HG03342 (cell line): ENCODE measurements at regions not wholly inside any gene's neighbourhood (a gene's known extent, or its start where the extent isn't known, plus 50 kb on each side); places are given as distances from the start of the nearest gene placed in this dataset.

Experiments used
- ATAC-seq: cut with Tn5 transposase; IDR thresholded peaks from one replicate; pipeline ENCODE4 v1.9.1; 2021; ENCODE audit warnings: mild to moderate bottlenecking, moderate library complexity; ENCODE audit not compliant: unreplicated experiment

GRCh38 chr2:122519821-122520611, 764.6 kb downstream of the TSN start:
- ATAC-seq: no peak

DNA sequence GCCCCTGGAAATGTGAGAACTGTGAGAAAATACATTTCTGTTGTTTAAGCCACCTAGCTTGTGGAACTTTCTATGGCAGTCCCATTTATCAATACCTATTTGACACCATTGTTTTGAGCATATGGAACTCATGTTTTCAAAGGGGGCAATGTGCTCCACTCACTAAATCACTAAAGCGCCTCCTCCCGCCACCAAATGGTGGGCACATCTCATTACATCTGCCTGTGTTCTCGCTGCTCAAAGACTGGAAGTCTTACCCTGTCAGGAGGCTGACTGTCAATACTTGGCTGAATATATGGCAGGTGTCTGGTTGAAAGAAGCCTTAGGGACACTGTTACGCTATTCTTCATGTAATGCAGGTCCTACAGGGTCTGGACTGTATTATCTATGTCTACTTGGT, 767.7 kb downstream of the TSN start:
- ATAC-seq: no peak

DNA sequence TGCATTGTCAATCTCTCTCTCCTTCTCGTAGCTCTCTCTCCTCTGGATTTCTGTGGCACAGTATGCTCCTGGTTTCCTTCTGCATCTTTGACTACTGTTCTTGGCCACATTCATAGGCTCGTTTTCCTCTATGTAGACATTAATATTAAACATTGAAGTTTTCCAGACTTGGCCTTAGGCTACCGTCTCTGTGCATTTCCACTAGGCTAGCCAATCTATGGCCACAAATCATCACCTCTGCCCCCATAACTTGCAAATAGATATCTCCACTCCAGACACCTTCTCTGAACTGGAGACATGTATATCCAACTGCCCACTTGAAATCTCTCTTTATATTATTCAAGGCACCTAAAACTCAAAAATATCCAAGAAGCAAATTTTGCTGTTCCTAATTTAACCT, 768.5 kb downstream of the TSN start:
- ATAC-seq: no peak

DNA sequence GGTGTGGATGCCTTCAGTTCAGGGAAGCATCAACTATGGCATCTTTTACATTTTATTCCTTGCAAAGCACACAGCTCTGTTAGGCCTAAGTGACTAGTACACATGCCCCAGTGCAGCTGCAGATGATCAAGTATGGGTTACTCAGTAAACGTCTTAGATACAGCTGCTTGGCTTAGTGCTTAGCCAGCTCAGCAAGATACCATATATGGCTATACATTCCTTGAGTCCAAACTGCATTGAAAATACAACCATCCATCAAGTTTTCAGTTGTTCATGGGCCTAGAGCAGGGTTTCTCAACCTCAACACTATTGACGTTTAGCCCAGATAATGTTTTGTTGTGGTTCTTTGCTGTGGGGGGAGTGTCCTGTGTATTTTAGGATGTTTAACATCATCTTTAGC, 769.9 kb downstream of the TSN start:
- ATAC-seq: no peak

GRCh38 chr2:122528061-122528460, 772.6 kb downstream of the TSN start:
- ATAC-seq: no peak

DNA sequence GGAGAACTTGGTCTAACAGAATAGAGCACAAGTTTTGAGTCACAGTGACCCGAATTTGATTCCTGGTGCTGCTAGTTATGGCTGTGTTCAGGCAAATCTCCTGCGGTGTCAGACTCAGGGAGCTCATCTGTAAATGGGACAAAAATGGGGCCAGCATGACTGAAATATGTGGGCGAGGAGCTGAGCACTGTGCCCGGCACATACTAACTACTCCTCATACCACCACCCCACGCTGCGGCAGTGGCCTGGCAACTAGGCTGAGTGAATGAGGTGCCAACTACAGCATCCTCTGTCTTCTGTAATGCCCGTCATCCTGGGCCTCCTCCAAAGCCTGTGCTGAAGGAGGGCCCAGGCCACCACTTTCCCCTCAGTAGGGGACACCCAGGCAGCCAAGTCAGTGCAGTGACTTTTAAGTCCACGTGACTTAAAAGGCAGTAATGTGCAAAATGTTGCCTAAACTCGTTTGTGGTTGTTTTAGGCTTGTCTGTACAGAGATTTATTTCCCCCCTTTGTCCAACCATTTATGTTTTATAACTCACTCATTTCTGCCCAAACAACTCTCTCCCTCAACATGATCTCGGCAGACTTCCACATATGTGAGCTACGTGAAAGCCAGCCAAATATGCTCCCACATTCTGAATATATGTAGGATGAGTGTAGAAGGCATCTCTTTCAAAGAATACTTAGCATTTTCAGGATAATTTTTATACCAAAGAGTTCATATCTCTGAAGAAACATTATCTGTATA, 773.7 kb downstream of the TSN start:
- no peak for ATAC-seq

DNA sequence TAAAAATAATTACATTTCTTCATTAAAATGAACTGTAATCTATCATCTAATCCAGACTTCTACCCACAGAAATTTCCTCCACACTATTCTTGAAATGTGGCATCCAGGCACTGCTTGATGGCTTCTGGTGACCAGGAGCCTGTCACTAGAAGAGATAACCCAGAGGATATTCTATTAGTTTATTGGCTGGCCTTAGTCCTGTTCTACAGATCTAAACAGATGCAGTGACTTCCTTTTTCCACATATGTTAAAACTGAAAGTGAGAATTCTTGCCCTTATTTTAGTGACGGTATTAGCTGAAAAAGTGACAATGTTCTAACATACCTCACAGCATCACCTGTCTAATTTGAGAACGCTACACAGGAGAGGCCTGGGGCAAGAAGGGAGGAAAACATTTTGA, 775.4 kb downstream of the TSN start:
- no peak for ATAC-seq

GRCh38 chr2:122531290-122532071, 776.0 kb downstream of the TSN start:
- no peak for ATAC-seq

GRCh38 chr2:122532072-122532344, 776.6 kb downstream of the TSN start:
- ATAC-seq: no peak

DNA sequence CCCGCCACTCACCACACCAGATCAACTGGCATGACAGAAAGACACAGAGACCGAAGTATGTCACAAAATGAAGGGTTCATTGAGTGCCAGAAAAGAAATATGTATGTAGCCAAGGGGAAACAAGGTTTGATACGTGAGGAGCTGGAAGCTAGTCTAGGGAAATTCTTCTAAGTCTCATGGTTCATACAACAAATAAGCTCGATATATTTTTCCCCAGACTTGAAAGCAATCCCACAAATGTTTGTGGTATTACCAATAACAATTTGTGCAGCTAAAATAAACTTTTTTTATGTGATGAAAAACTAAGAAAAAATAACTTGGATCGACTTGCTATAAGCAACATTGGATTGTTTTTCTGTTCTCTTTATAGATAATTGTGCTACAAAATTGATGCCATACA, 777.0 kb downstream of the TSN start:
- ATAC-seq: no peak

- ATAC-seq: no peak
Measured at GRCh38 chr2:122535960-122536505, 780.6 kb downstream of the TSN start.

DNA sequence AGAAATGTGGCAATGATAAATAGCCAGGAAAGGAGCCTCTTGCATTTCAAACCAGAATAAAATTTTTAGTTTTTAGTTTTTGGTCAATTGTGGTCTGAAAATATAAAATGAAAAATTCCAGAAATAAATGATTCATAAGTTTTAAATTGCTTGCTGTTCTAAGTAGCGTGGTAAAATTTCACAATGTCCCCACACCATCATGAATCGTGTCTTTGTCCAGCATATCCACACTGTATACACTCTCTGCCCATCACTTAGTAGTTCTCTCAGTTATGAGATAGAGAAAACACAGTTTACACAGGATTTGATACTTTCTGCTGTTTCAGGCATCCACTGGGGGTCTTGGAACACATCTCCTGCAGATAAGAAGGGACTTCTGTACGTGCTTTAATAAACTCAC, 783.9 kb downstream of the TSN start:
- no peak for ATAC-seq

DNA sequence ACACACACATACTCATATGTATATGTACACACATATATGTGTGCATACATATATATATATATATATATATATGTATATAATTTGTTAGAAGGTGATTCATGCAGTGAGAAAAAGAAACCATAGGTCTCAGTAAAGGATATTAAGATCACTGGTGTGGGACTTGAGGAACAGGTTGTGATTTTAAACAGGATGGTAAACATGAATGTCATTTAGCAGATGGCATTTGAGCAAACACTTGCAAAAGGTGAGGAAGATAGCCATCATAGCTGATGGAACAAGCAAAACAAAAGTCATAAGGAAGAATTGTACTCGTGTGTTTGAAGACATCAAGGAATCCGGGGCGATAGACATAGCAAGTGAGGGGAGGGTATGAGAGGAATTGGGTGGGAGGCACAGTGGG, 784.5 kb downstream of the TSN start:
- no peak for ATAC-seq

- no peak for ATAC-seq
Measured at GRCh38 chr2:122542236-122542635, 786.8 kb downstream of the TSN start.

- ATAC-seq: no peak
Measured at GRCh38 chr2:122542646-122543045, 787.2 kb downstream of the TSN start.

DNA sequence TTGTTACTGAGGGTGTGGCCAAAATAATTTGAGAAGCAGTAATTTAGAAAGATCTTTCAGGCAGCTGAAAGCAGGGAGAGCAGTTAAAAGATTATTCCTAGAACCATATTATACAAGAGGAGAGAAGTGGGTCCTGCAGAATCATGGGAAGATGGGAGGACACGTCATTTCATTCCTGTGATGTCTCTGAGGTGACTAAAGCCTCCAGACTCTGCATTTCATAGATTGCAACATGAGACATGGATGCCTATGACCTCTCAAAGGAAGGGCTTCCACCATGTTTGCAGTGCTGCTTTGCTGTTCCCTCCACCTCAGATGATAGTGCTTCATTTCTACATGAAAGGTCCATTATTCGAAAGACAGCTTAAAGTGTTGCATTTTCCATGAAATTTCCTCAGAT, 788.4 kb downstream of the TSN start:
- ATAC-seq: no peak

- no peak for ATAC-seq
Measured at GRCh38 chr2:122545821-122546220, 790.4 kb downstream of the TSN start.

DNA sequence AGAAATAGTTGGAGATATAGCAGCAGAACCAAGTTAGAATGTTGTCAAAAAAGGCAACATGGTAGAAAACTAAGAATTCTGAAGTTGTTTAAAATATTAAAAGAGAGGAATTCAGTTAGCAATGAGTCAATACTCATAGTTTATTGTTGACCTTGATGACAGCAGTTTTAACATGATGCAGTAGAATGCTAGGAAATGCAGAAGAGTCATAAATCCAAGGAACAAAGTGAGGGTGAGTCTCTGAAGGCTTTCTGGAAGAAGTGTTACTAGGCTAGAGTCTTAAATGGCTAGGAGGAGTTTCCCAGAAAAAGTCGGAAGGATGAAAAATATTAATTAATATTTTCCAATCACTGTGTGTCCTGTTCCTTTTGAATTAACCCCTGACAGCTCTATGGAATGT, 807.3 kb downstream of the TSN start:
- no peak for ATAC-seq

- no peak for ATAC-seq
Measured at GRCh38 chr2:122563781-122564180, 808.3 kb downstream of the TSN start.

DNA sequence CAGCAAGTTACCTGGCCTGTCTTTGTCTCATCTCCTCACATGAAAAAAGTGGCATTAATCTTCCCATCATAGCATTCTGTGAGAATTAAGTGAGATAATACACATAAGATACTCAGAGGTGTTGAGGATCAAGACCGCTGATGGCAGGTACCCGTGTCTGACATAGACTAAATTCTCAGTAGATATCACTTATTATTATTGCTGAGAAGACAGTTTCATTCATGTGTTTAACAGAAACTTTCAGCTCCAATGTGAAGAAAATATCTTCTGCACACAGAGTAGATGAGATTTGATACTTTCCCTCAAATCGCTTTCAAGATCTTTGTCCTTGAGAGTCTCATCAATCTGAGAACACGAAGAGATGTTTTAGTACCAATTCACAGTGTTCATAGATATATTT, 809.4 kb downstream of the TSN start:
- ATAC-seq: no peak

DNA sequence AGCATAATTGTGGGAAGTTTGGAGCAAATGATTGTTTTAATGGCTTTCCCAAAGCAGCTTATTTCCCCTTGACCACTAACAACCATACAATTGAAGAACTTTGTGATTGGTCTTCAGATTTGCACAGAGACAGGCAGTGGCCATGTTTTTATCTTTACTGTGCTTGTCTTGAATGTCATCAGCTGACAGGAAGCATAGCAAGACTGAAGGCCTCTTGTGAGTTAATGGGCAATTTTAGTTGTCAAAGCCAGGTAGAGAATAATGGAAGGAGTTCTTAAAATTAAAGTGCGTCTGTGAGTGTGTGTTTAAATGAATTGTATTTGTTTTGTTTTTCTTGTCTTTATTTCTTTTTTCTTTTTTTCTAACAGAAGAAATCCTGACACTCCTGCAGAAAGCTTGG, 809.9 kb downstream of the TSN start:
- ATAC-seq: no peak

DNA sequence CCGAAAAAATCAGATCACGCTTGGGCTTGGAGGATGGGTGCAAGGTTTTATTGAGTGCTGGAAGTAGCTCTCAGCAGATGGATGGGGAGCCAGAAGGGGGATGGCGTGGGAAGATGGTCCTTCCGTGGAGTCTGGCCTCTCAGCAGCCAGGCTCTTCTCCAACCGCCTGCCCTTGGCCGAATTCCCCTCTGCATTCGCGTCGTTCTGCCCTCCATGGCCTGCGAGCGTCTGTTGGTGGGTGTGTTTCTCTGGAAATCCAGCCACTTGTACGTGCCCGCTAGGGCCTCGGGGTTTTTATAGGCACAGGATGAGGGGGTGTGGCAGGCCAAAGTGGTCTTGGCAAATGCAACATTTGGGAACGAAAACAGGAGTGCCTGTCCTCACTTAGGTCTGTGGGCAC, 815.2 kb downstream of the TSN start:
- ATAC-seq: no peak
